Nephron (organoid): ENCODE measurements at regions not wholly inside any gene's neighbourhood (a gene's known extent, or its start where the extent isn't known, plus 50 kb on each side); places are given as distances from the start of the nearest gene placed in this dataset.

Experiments used
- H3K27ac Mint-ChIP-seq, 3 experiments: 2 replicates each; pipeline ENCODE4 v1.8.0; 2020; ENCODE audit warnings: mixed read lengths in 3 of 3, mild to moderate bottlenecking in 2 of 3, moderate library complexity in 1 of 3
- H3K27me3 Mint-ChIP-seq: 2 replicates; pipeline ENCODE4 v1.8.0; 2021; ENCODE audit warnings: low read depth, mild to moderate bottlenecking, moderate library complexity, mixed read lengths
- H3K36me3 Mint-ChIP-seq: 2 replicates; pipeline ENCODE4 v1.8.0; 2020; ENCODE audit warnings: low read depth, mixed read lengths
- H3K4me1 Mint-ChIP-seq: 2 replicates; pipeline ENCODE4 v1.8.0; 2020; ENCODE audit warnings: mixed read lengths
- H3K4me3 Mint-ChIP-seq, 3 experiments: 2 replicates each; pipeline ENCODE4 v1.8.0; 2020; ENCODE audit warnings: mild to moderate bottlenecking in 3 of 3, mixed read lengths in 3 of 3, moderate library complexity in 2 of 3
- H3K9me3 Mint-ChIP-seq: 2 replicates; pipeline ENCODE4 v1.8.0; 2020; ENCODE audit warnings: mixed read lengths
- TF ChIP-seq, protein P1 (sequence below), 3 experiments: fragments of 200-600 bp; sonication (generic); IDR thresholded peaks; one replicate each; pipeline ENCODE4 v1.5.0; 2021; ENCODE audit warnings: antibody characterized with exemption in 3 of 3; ENCODE audit not compliant: unreplicated experiment in 3 of 3

DNA sequence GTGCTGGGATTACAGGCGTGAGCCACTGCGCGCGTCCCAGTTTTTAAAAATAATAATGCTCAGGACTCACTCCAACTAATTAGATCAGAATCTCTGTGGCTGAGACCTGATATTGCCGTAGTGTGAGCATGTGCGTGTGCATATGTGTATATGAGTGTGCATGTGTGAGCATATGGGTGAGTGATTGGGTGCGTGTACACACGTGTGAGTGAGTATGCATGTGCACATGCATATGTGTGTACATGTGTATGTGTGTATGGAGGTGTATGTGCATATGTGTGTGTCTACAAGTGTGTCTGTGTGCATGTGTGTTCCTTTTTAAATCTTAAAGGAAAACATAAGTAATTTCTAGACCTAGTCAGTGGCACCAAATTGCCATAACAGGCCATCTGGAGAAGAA lies 54.8 kb upstream of the CKS2 start:
- H3K4me3 Mint-ChIP-seq = no peak overlapping the region
- H3K27me3 Mint-ChIP-seq = no peaks in the 10 kb centered on the region
- TF ChIP-seq, protein P1, sequence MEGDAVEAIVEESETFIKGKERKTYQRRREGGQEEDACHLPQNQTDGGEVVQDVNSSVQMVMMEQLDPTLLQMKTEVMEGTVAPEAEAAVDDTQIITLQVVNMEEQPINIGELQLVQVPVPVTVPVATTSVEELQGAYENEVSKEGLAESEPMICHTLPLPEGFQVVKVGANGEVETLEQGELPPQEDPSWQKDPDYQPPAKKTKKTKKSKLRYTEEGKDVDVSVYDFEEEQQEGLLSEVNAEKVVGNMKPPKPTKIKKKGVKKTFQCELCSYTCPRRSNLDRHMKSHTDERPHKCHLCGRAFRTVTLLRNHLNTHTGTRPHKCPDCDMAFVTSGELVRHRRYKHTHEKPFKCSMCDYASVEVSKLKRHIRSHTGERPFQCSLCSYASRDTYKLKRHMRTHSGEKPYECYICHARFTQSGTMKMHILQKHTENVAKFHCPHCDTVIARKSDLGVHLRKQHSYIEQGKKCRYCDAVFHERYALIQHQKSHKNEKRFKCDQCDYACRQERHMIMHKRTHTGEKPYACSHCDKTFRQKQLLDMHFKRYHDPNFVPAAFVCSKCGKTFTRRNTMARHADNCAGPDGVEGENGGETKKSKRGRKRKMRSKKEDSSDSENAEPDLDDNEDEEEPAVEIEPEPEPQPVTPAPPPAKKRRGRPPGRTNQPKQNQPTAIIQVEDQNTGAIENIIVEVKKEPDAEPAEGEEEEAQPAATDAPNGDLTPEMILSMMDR (IDR thresholded peaks at IDR 0.05; ENCODE audit: unreplicated experiment in 3 of 3) = no peak
- H3K4me1 Mint-ChIP-seq = no peaks in the 10 kb centered on the region
- peaks cover 3% of the 10 kb centered on the region for H3K9me3 Mint-ChIP-seq
- H3K36me3 Mint-ChIP-seq = no peaks in the 10 kb centered on the region
- H3K27ac Mint-ChIP-seq = no peak overlapping the region

DNA sequence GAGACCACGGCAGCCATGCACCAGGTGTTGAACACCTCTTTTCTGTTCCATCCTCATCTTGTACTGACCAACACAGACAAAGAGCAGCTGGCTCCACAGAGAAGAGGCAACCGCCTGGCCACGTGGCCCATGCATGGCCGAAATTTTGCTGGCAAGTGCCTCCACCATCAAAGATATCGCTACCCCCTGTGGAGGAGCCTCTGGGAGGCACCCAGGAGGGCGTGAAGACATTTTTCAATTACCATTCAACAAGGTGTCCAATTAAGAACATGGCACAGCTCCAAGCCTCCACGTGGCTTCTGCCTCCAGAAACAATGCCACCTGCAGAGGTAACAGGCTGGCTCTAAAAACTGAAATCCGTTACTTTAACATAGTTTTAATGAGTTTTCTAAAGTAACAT lies 54.4 kb upstream of the CKS2 start:
- no peak overlapping the region for H3K4me3 Mint-ChIP-seq
- H3K36me3 Mint-ChIP-seq = no peaks in the 10 kb centered on the region
- H3K9me3 Mint-ChIP-seq = peaks cover 3% of the 10 kb centered on the region
- TF ChIP-seq, protein P1 (IDR thresholded peaks at IDR 0.05; ENCODE audit: unreplicated experiment in 3 of 3) = no peak
- H3K27ac Mint-ChIP-seq = no peak overlapping the region
- H3K4me1 Mint-ChIP-seq = no peaks in the 10 kb centered on the region
- no peaks in the 10 kb centered on the region for H3K27me3 Mint-ChIP-seq

DNA sequence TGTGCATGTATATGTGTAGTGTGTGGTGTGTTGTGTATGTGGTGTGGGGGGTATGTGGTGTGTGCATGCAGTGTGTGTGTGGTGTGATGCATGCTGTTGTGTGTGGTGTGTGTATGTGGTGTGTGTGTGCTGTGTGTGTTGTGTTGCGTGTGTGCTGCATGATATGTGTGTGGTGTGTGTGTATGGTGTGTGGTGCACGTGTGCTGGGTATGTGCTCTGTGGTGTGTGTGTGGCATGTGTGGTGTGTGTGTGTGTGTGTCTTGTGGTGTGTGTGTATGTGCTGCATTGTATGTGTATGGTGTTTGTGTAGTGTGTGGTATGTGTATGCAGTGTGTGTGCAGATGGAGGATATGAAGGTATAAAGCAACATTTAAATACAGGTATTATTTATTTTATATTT lies 50.5 kb upstream of the CKS2 start:
- Mint-ChIP-seq H3K4me3 (no peak overlapping the region), H3K27me3 (no peaks in the 10 kb centered on the region)

More for the DNA sequence above, 50.5 kb upstream of the CKS2 start:
- Mint-ChIP-seq H3K9me3 (peaks cover 10% of the 10 kb centered on the region), H3K36me3 (no peaks in the 10 kb centered on the region), H3K4me1 (no peaks in the 10 kb centered on the region), H3K27ac (no peak overlapping the region)
- TF ChIP-seq, protein P1 (IDR thresholded peaks at IDR 0.05; ENCODE audit: unreplicated experiment in 3 of 3) = no peak
